ENCODE measurements at regions not wholly inside any gene's neighbourhood (a gene's known extent, or its start where the extent isn't known, plus 50 kb on each side); places are given as distances from the start of the nearest gene placed in this dataset.
A peak's percentile ranks its signal among the peaks of the same experiment; 100 is the strongest.

- DNase-seq (no peak), ATAC-seq (replicated peaks in 1 of 2) (no peak)
- Mint-ChIP-seq H3K27me3 (ENCODE audit: low read depth) (peaks cover 9% of the 10 kb centered on the region), H3K4me3 (no peak overlapping the region), H3K36me3 (ENCODE audit: insufficient read depth in 2 of 2) (no peaks in the 10 kb centered on the region), H3K27ac (no peak overlapping the region), H3K4me1 (ENCODE audit: low read depth) (no peaks in the 10 kb centered on the region), H3K9me3 (no peaks in the 10 kb centered on the region)
Measured at GRCh38 chr5:68134669-68135313, 80.8 kb upstream of the PIK3R1 start.

- DNase-seq (no peak), ATAC-seq (replicated peaks in 1 of 2) (no peak)
- no peaks in the 10 kb centered on the region for H3K9me3 Mint-ChIP-seq
- no peaks in the 10 kb centered on the region for H3K36me3 Mint-ChIP-seq (ENCODE audit: insufficient read depth in 2 of 2)
- no peaks in the 10 kb centered on the region for H3K4me1 Mint-ChIP-seq (ENCODE audit: low read depth)
- H3K27me3 Mint-ChIP-seq (ENCODE audit: low read depth), result peaks cover 9% of the 10 kb centered on the region
- H3K27ac Mint-ChIP-seq, result no peak overlapping the region
- H3K4me3 Mint-ChIP-seq, result no peak overlapping the region
Measured at GRCh38 chr5:68134033-68134668, 81.4 kb upstream of the PIK3R1 start.

GRCh38 chr5:68130253-68130652, 85.3 kb upstream of the PIK3R1 start:
- H3K4me1 Mint-ChIP-seq (ENCODE audit: low read depth), result no peaks in the 10 kb centered on the region
- DNase-seq, result no peak

GRCh38 chr5:68129364-68129763, 86.2 kb upstream of the PIK3R1 start:
- no peaks in the 10 kb centered on the region for H3K36me3 Mint-ChIP-seq (ENCODE audit: insufficient read depth in 2 of 2)
- H3K4me3 Mint-ChIP-seq, result no peak overlapping the region
- no peak overlapping the region for H3K27ac Mint-ChIP-seq
- H3K4me1 Mint-ChIP-seq (ENCODE audit: low read depth), result no peaks in the 10 kb centered on the region
- no peak for DNase-seq
- H3K9me3 Mint-ChIP-seq, result no peaks in the 10 kb centered on the region
- no peak for ATAC-seq (replicated peaks in 1 of 2)
- no peaks in the 10 kb centered on the region for H3K27me3 Mint-ChIP-seq (ENCODE audit: low read depth)

More at GRCh38 chr5:68130253-68130652, 85.3 kb upstream of the PIK3R1 start:
- Mint-ChIP-seq H3K36me3 (ENCODE audit: insufficient read depth in 2 of 2) (no peaks in the 10 kb centered on the region), H3K4me3 (no peak overlapping the region), H3K27me3 (ENCODE audit: low read depth) (peaks cover 2% of the 10 kb centered on the region), H3K27ac (no peak overlapping the region), H3K9me3 (no peaks in the 10 kb centered on the region)
- ATAC-seq (replicated peaks in 1 of 2), result no peak

GRCh38 chr5:68126886-68127285, 88.7 kb upstream of the PIK3R1 start:
- Mint-ChIP-seq H3K4me1 (ENCODE audit: low read depth) (peaks cover 15% of the 10 kb centered on the region), H3K9me3 (peaks cover 0 to 2% of the 10 kb centered on the region in 2 donors), H3K27ac (no peak overlapping the region), H3K4me3 (no peak overlapping the region), H3K36me3 (ENCODE audit: insufficient read depth in 2 of 2) (no peaks in the 10 kb centered on the region), H3K27me3 (ENCODE audit: low read depth) (no peaks in the 10 kb centered on the region)
- ATAC-seq (replicated peaks in 1 of 2) (no peak), DNase-seq (no peak)

- Mint-ChIP-seq H3K36me3 (ENCODE audit: insufficient read depth in 2 of 2) (no peaks in the 10 kb centered on the region), H3K4me1 (ENCODE audit: low read depth) (peaks cover 15% of the 10 kb centered on the region), H3K27ac (peak overlapping the region; percentile 16), H3K9me3 (peaks cover 0 to 2% of the 10 kb centered on the region in 2 donors), H3K4me3 (no peak overlapping the region), H3K27me3 (ENCODE audit: low read depth) (no peaks in the 10 kb centered on the region)
- DNase-seq (no peak), ATAC-seq (replicated peaks in 1 of 2) (peak in 1 of 2 donors; percentile 23)
Measured at GRCh38 chr5:68122439-68123328, 92.9 kb upstream of the PIK3R1 start.

GRCh38 chr5:68116868-68117411, 98.6 kb upstream of the PIK3R1 start:
- H3K27me3 Mint-ChIP-seq (ENCODE audit: low read depth), result no peaks in the 10 kb centered on the region
- ATAC-seq (replicated peaks in 1 of 2), result no peak
- no peak for DNase-seq
- peaks cover 8% of the 10 kb centered on the region for H3K4me1 Mint-ChIP-seq (ENCODE audit: low read depth)
- H3K36me3 Mint-ChIP-seq (ENCODE audit: insufficient read depth in 2 of 2), result no peaks in the 10 kb centered on the region
- H3K27ac Mint-ChIP-seq, result no peak overlapping the region
- no peak overlapping the region for H3K4me3 Mint-ChIP-seq
- no peaks in the 10 kb centered on the region for H3K9me3 Mint-ChIP-seq

GRCh38 chr5:68116408-68116807, 99.1 kb upstream of the PIK3R1 start:
- Mint-ChIP-seq H3K36me3 (ENCODE audit: insufficient read depth in 2 of 2) (no peaks in the 10 kb centered on the region), H3K9me3 (no peaks in the 10 kb centered on the region), H3K4me1 (ENCODE audit: low read depth) (peaks cover 8% of the 10 kb centered on the region), H3K27me3 (ENCODE audit: low read depth) (no peaks in the 10 kb centered on the region), H3K27ac (no peak overlapping the region), H3K4me3 (no peak overlapping the region)
- DNase-seq, result no peak
- no peak for ATAC-seq (replicated peaks in 1 of 2)

GRCh38 chr5:68115584-68115983, 100.0 kb upstream of the PIK3R1 start:
- H3K27ac Mint-ChIP-seq, result peak overlapping the region; percentile 39
- H3K27me3 Mint-ChIP-seq (ENCODE audit: low read depth), result no peaks in the 10 kb centered on the region
- ATAC-seq (replicated peaks in 1 of 2), result no peak
- H3K9me3 Mint-ChIP-seq, result no peaks in the 10 kb centered on the region
- H3K4me1 Mint-ChIP-seq (ENCODE audit: low read depth), result peaks cover 8% of the 10 kb centered on the region
- no peak overlapping the region for H3K4me3 Mint-ChIP-seq
- no peak for DNase-seq
- H3K36me3 Mint-ChIP-seq (ENCODE audit: insufficient read depth in 2 of 2), result no peaks in the 10 kb centered on the region

- Mint-ChIP-seq H3K36me3 (ENCODE audit: insufficient read depth in 2 of 2) (no peaks in the 10 kb centered on the region), H3K4me1 (ENCODE audit: low read depth) (peaks cover 8% of the 10 kb centered on the region), H3K27ac (no peak overlapping the region), H3K4me3 (no peak overlapping the region), H3K9me3 (no peaks in the 10 kb centered on the region), H3K27me3 (ENCODE audit: low read depth) (no peaks in the 10 kb centered on the region)
- no peak for DNase-seq
- no peak for ATAC-seq (replicated peaks in 1 of 2)
Measured at GRCh38 chr5:68114378-68115040, 101.0 kb upstream of the PIK3R1 start.

- H3K9me3 Mint-ChIP-seq, result no peaks in the 10 kb centered on the region
- no peak for DNase-seq
- H3K36me3 Mint-ChIP-seq (ENCODE audit: insufficient read depth in 2 of 2), result no peaks in the 10 kb centered on the region
- peaks cover 8% of the 10 kb centered on the region for H3K4me1 Mint-ChIP-seq (ENCODE audit: low read depth)
- H3K4me3 Mint-ChIP-seq, result no peak overlapping the region
- no peak for ATAC-seq (replicated peaks in 1 of 2)
- no peaks in the 10 kb centered on the region for H3K27me3 Mint-ChIP-seq (ENCODE audit: low read depth)
- no peak overlapping the region for H3K27ac Mint-ChIP-seq
Measured at GRCh38 chr5:68112658-68113057, 102.9 kb upstream of the PIK3R1 start.

- H3K4me3 Mint-ChIP-seq, result no peak overlapping the region
Measured at GRCh38 chr5:68110894-68111293, 104.7 kb upstream of the PIK3R1 start.

More at GRCh38 chr5:68110894-68111293, 104.7 kb upstream of the PIK3R1 start:
- Mint-ChIP-seq H3K4me1 (ENCODE audit: low read depth) (peaks cover 8% of the 10 kb centered on the region), H3K27ac (no peak overlapping the region), H3K36me3 (ENCODE audit: insufficient read depth in 2 of 2) (peaks cover 0 to 2% of the 10 kb centered on the region in 2 donors), H3K9me3 (peaks cover 0 to 3% of the 10 kb centered on the region in 2 donors), H3K27me3 (ENCODE audit: low read depth) (no peaks in the 10 kb centered on the region)
- DNase-seq (no peak), ATAC-seq (replicated peaks in 1 of 2) (no peak)

All from activated T-cell treated with anti-CD3 and anti-CD28 coated beads, Interleukin-2, amount 50 U/mL, for 72 hours (primary cell).